ENCODE measurements at regions not wholly inside any gene's neighbourhood (a gene's known extent, or its start where the extent isn't known, plus 50 kb on each side); places are given as distances from the start of the nearest gene placed in this dataset.

DNA sequence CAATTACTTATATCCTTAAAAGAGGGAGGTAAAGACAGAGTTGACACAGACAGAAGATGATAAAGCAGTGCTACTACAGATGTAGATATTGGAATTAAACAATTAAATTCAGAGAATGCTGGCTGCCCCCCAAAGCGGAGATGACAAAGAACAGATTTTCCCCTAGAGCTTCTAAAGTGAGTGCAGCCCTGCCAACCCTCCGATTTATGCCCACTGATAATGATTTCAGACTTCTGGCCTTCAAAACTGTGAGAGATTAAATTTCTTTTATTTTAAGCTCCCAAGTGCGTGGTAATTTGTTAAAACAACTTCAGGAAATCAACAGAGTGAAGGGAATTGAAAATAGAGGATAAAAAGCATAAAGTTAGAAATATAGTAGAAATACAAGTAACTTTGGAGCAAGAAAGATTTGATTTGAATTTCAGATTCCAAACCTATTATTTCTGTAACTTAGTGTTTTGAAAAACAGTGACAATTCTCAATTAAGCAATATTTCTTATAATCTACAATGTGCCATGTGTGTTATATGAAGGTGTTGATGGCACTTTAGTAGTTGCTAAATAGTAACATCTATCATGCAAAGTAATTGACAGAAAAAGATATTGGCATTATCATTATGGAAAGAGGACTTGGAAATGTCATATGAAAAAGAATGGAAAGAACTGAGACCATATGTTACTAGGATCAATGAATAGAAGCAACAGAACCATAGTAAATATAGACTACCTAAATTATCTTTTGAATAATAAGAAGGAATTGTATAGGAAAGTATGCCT lies 946.4 kb upstream of the PTPRD start:
- TF ChIP-seq, protein P1, sequence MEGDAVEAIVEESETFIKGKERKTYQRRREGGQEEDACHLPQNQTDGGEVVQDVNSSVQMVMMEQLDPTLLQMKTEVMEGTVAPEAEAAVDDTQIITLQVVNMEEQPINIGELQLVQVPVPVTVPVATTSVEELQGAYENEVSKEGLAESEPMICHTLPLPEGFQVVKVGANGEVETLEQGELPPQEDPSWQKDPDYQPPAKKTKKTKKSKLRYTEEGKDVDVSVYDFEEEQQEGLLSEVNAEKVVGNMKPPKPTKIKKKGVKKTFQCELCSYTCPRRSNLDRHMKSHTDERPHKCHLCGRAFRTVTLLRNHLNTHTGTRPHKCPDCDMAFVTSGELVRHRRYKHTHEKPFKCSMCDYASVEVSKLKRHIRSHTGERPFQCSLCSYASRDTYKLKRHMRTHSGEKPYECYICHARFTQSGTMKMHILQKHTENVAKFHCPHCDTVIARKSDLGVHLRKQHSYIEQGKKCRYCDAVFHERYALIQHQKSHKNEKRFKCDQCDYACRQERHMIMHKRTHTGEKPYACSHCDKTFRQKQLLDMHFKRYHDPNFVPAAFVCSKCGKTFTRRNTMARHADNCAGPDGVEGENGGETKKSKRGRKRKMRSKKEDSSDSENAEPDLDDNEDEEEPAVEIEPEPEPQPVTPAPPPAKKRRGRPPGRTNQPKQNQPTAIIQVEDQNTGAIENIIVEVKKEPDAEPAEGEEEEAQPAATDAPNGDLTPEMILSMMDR (IDR thresholded peaks at IDR 0.05), result no peak
- WGBS (ENCODE audit: insufficient coverage), result 44% methylated on average over 3 of the region's 3 CpGs
- H3K27ac ChIP-seq (ENCODE audit: low read length), result no peak overlapping the region
- no peaks in the 10 kb centered on the region for H3K4me1 ChIP-seq (ENCODE audit: control insufficient read depth, insufficient read depth, low read length)
- no peaks in the 10 kb centered on the region for H3K27me3 Mint-ChIP-seq (ENCODE audit: low read depth in 2 of 2)
- H3K9me3 ChIP-seq (ENCODE audit: control insufficient read depth, insufficient read depth, low read length), result no peaks in the 10 kb centered on the region
- H3K27ac Mint-ChIP-seq, result no peak overlapping the region
- H3K9me3 Mint-ChIP-seq, result peaks cover 24 to 35% of the 10 kb centered on the region in 2 donors
- no peaks in the 10 kb centered on the region for H3K27me3 ChIP-seq (ENCODE audit: control insufficient read depth, insufficient read depth, low read length)
- peaks cover 27% of the 10 kb centered on the region for H3K36me3 Mint-ChIP-seq
- no peaks in the 10 kb centered on the region for H3K4me1 Mint-ChIP-seq
- no peak overlapping the region for H3K4me3 Mint-ChIP-seq
- H3K4me3 ChIP-seq (ENCODE audit: low read length), result no peak overlapping the region
- H3K36me3 ChIP-seq (ENCODE audit: control insufficient read depth, insufficient read depth, low read length), result no peaks in the 10 kb centered on the region
- no peak for ATAC-seq
- no peak for DNase-seq
- intact Hi-C loops (cut with micrococcal nuclease), result no loop called here

DNA sequence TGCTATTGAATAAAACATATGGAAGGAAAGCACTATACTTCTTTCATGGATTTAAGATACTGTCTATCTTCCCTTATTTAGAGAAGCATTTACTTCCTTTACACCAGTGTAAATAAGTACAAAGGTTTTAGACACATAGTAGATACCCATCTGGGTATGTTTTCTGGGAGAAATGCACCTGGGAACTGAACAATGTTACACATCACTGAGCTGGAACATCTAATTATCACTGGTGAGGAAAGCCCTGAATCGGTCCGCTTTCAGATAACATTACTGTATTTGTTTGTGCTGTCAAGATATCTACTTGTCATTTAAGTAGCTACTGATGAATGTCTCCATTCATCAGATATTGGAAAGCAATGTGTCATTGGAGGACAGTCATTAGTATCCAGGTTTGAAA lies 964.7 kb upstream of the PTPRD start:
- no peaks in the 10 kb centered on the region for H3K4me1 ChIP-seq (ENCODE audit: control insufficient read depth, insufficient read depth, low read length)
- H3K27me3 ChIP-seq (ENCODE audit: control insufficient read depth, insufficient read depth, low read length), result no peaks in the 10 kb centered on the region
- Mint-ChIP-seq H3K27ac (no peak overlapping the region), H3K9me3 (peaks cover 7 to 16% of the 10 kb centered on the region in 2 donors), H3K4me3 (no peak overlapping the region), H3K4me1 (no peaks in the 10 kb centered on the region), H3K36me3 (no peaks in the 10 kb centered on the region), H3K27me3 (ENCODE audit: low read depth in 2 of 2) (no peaks in the 10 kb centered on the region)
- TF ChIP-seq, protein P1 (IDR thresholded peaks at IDR 0.05), result no peak
- ATAC-seq (no peak), DNase-seq (no peak)
- intact Hi-C loops (cut with micrococcal nuclease), result no loop called here
- H3K36me3 ChIP-seq (ENCODE audit: control insufficient read depth, insufficient read depth, low read length), result no peaks in the 10 kb centered on the region
- no peak overlapping the region for H3K27ac ChIP-seq (ENCODE audit: low read length)
- H3K9me3 ChIP-seq (ENCODE audit: control insufficient read depth, insufficient read depth, low read length), result no peaks in the 10 kb centered on the region
- no peak overlapping the region for H3K4me3 ChIP-seq (ENCODE audit: low read length)
- 94% methylated on average over 2 of the region's 2 CpGs for WGBS (ENCODE audit: insufficient coverage)

- Histone ChIP-seq H3K4me1 (ENCODE audit: control insufficient read depth, insufficient read depth, low read length) (no peaks in the 10 kb centered on the region), H3K36me3 (ENCODE audit: control insufficient read depth, insufficient read depth, low read length) (no peaks in the 10 kb centered on the region), H3K27ac (ENCODE audit: low read length) (no peak overlapping the region), H3K27me3 (ENCODE audit: control insufficient read depth, insufficient read depth, low read length) (no peaks in the 10 kb centered on the region), H3K4me3 (ENCODE audit: low read length) (no peak overlapping the region), H3K9me3 (ENCODE audit: control insufficient read depth, insufficient read depth, low read length) (peaks cover 2% of the 10 kb centered on the region)
- ATAC-seq, result no peak
- H3K4me1 Mint-ChIP-seq, result no peaks in the 10 kb centered on the region
- peaks cover 5 to 17% of the 10 kb centered on the region in 2 donors for H3K9me3 Mint-ChIP-seq
- TF ChIP-seq, protein P1 (IDR thresholded peaks at IDR 0.05), result no peak
- no peaks in the 10 kb centered on the region for H3K27me3 Mint-ChIP-seq (ENCODE audit: low read depth in 2 of 2)
- no peak overlapping the region for H3K27ac Mint-ChIP-seq
- intact Hi-C loops (cut with micrococcal nuclease), result no loop called here
- no peak overlapping the region for H3K4me3 Mint-ChIP-seq
- DNase-seq, result no peak
- no peaks in the 10 kb centered on the region for H3K36me3 Mint-ChIP-seq
Observed at GRCh38 chr9:11595756-11596155, 983.0 kb upstream of the PTPRD start.

DNA sequence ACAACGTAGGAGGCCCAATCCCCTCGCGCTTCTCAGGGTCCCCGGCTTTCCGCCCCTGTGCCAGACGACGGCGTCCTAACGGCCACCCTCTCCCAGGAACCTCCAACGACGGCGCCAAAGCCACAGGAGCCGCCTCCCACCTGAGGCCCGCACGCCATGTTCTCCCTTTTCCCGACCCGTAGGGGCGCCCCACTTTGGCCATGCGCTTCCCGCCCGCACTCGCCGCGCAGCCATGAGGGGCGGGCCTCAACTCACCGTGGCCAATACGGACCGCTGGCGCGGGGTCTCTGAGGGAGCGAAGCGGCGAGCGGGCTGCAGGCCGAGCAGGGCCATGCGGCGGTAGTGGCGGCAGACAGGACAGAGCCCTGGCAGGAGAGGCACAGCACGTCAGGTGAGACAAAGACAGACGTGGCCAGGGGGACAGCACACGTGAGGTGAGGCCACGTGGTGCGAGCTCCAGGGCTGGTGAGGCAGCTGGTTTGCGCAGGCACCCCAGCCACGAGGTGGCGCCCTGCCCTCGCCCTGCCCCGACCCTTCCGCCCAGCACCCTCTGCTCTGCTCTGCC lies 1005.5 kb upstream of the PTPRD start:
- 92% methylated on average over 49 of the region's 49 CpGs for WGBS (ENCODE audit: insufficient coverage)
- H3K36me3 ChIP-seq (ENCODE audit: control insufficient read depth, insufficient read depth, low read length), result no peaks in the 10 kb centered on the region
- peaks cover 11% of the 10 kb centered on the region for H3K9me3 ChIP-seq (ENCODE audit: control insufficient read depth, insufficient read depth, low read length)
- no peaks in the 10 kb centered on the region for H3K27me3 ChIP-seq (ENCODE audit: control insufficient read depth, insufficient read depth, low read length)
- H3K27me3 Mint-ChIP-seq (ENCODE audit: low read depth in 2 of 2), result no peaks in the 10 kb centered on the region
- H3K4me3 ChIP-seq (ENCODE audit: low read length), result no peak overlapping the region
- intact Hi-C loops (cut with micrococcal nuclease), result no loop called here
- TF ChIP-seq, protein P1 (IDR thresholded peaks at IDR 0.05), result no peak
- peaks cover 26% of the 10 kb centered on the region for H3K36me3 Mint-ChIP-seq
- H3K9me3 Mint-ChIP-seq, result peaks cover 18 to 24% of the 10 kb centered on the region in 2 donors
- no peak overlapping the region for H3K4me3 Mint-ChIP-seq
- ATAC-seq, result no peak
- H3K4me1 ChIP-seq (ENCODE audit: control insufficient read depth, insufficient read depth, low read length), result no peaks in the 10 kb centered on the region
- no peaks in the 10 kb centered on the region for H3K4me1 Mint-ChIP-seq
- DNase-seq, result no peak
- no peak overlapping the region for H3K27ac ChIP-seq (ENCODE audit: low read length)
- H3K27ac Mint-ChIP-seq, result no peak overlapping the region
